Endodermal cell (in vitro differentiated cells): ENCODE measurements at regions not wholly inside any gene's neighbourhood (a gene's known extent, or its start where the extent isn't known, plus 50 kb on each side); places are given as distances from the start of the nearest gene placed in this dataset.

Experiments
- DNase-seq: peaks from one replicate; pipeline ENCODE4 v3.0.0-alpha.2; 2017
- H3K27ac ChIP-seq: 2 replicates; pipeline ENCODE4 v1.5.1; 2013; ENCODE audit warnings: mild to moderate bottlenecking, low read depth, low read length, moderate library complexity
- H3K27me3 ChIP-seq: 2 replicates; pipeline ENCODE4 v1.6.1; 2013; ENCODE audit warnings: mild to moderate bottlenecking, low read length, moderate library complexity; ENCODE audit not compliant: insufficient read depth, control insufficient read depth, poor library complexity, severe bottlenecking
- H3K36me3 ChIP-seq: 2 replicates; pipeline ENCODE4 v1.7.0; 2013; ENCODE audit warnings: mild to moderate bottlenecking, low read length, moderate library complexity; ENCODE audit not compliant: control insufficient read depth, insufficient read depth
- H3K4me1 ChIP-seq: one replicate; pipeline ENCODE4 v1.7.0; 2013; ENCODE audit warnings: low read length; ENCODE audit not compliant: control insufficient read depth, insufficient read depth
- H3K4me3 ChIP-seq: 2 replicates; pipeline ENCODE4 v1.5.1; 2013; ENCODE audit warnings: mild to moderate bottlenecking, low read length, moderate library complexity
- H3K9ac ChIP-seq: 2 replicates; pipeline ENCODE4 v1.6.1; 2013; ENCODE audit warnings: mild to moderate bottlenecking, low read length, moderate library complexity; ENCODE audit not compliant: poor library complexity, severe bottlenecking; ENCODE audit errors: extremely low read depth
- H3K9me3 ChIP-seq: 2 replicates; pipeline ENCODE4 v1.6.1; 2013; ENCODE audit warnings: mild to moderate bottlenecking, low read length, moderate library complexity; ENCODE audit not compliant: control insufficient read depth
- H3K27ac Mint-ChIP-seq: 2 replicates; pipeline ENCODE4 v1.8.0; 2020; ENCODE audit warnings: mixed read lengths
- H3K27me3 Mint-ChIP-seq: 2 replicates; pipeline ENCODE4 v1.8.0; 2021; ENCODE audit warnings: mild to moderate bottlenecking, mixed read lengths; ENCODE audit not compliant: insufficient read depth
- H3K36me3 Mint-ChIP-seq: 2 replicates; pipeline ENCODE4 v1.8.0; 2020; ENCODE audit warnings: low read depth, mixed read lengths
- H3K4me1 Mint-ChIP-seq: 2 replicates; pipeline ENCODE4 v1.8.0; 2020; ENCODE audit warnings: mixed read lengths
- H3K4me3 Mint-ChIP-seq: 2 replicates; pipeline ENCODE4 v1.8.0; 2020; ENCODE audit warnings: mild to moderate bottlenecking, moderate library complexity, mixed read lengths
- H3K9me3 Mint-ChIP-seq: 2 replicates; pipeline ENCODE4 v1.8.0; 2020; ENCODE audit warnings: mild to moderate bottlenecking, mixed read lengths
- WGBS, 2 experiments: methylation state at CpG; one replicate each; pipeline versions ENCODE4 v1.1.5 to v1.1.7; 2013; ENCODE audit warnings: missing lambda C conversion rate in 2 of 2, mixed read lengths in 1 of 2; ENCODE audit not compliant: insufficient coverage in 1 of 2, insufficient read length in 1 of 2; 5-methylcytosine and 5-hydroxymethylcytosine counted together
- TF ChIP-seq, protein P1 (sequence below): fragments of 200-600 bp; sonication (generic); conservative IDR thresholded peaks from 2 replicates; pipeline ENCODE4 v1.5.0; 2021; ENCODE audit warnings: antibody characterized with exemption, mild to moderate bottlenecking

DNA sequence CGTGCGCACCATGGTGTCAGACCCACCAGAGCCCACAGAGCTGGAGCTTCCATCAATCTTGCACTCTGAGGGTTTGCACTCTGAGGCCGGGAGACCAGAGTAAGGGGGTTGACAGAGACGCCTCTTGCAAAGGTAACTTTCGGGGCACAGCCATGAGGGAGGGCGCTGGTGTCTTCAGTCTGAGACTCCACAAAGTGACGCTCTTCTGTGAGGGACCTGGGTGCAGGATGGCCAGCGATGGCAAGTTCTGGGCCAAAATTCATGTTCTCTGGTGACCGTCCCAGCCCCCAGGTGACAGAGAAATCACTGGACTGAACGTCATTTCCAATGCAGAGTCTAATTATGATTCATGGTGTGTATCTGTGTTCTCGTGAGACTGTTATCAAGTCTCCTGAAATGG lies 1395.2 kb downstream of the TBC1D22A start:
- Histone ChIP-seq H3K4me3 (no peak overlapping the region), H3K9me3 (no peaks in the 10 kb centered on the region), H3K36me3 (no peaks in the 10 kb centered on the region), H3K4me1 (no peaks in the 10 kb centered on the region), H3K9ac (no peak overlapping the region), H3K27ac (no peak overlapping the region), H3K27me3 (no peaks in the 10 kb centered on the region)
- Mint-ChIP-seq H3K4me1 (no peaks in the 10 kb centered on the region), H3K4me3 (no peak overlapping the region), H3K27ac (no peak overlapping the region), H3K9me3 (no peaks in the 10 kb centered on the region), H3K27me3 (no peaks in the 10 kb centered on the region), H3K36me3 (no peaks in the 10 kb centered on the region)
- WGBS, 2 experiments: 95 to 96% methylated on average over 6 to 11 of the region's 11 CpGs
- no peak for DNase-seq
- TF ChIP-seq, protein P1, sequence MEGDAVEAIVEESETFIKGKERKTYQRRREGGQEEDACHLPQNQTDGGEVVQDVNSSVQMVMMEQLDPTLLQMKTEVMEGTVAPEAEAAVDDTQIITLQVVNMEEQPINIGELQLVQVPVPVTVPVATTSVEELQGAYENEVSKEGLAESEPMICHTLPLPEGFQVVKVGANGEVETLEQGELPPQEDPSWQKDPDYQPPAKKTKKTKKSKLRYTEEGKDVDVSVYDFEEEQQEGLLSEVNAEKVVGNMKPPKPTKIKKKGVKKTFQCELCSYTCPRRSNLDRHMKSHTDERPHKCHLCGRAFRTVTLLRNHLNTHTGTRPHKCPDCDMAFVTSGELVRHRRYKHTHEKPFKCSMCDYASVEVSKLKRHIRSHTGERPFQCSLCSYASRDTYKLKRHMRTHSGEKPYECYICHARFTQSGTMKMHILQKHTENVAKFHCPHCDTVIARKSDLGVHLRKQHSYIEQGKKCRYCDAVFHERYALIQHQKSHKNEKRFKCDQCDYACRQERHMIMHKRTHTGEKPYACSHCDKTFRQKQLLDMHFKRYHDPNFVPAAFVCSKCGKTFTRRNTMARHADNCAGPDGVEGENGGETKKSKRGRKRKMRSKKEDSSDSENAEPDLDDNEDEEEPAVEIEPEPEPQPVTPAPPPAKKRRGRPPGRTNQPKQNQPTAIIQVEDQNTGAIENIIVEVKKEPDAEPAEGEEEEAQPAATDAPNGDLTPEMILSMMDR: no peak

DNA sequence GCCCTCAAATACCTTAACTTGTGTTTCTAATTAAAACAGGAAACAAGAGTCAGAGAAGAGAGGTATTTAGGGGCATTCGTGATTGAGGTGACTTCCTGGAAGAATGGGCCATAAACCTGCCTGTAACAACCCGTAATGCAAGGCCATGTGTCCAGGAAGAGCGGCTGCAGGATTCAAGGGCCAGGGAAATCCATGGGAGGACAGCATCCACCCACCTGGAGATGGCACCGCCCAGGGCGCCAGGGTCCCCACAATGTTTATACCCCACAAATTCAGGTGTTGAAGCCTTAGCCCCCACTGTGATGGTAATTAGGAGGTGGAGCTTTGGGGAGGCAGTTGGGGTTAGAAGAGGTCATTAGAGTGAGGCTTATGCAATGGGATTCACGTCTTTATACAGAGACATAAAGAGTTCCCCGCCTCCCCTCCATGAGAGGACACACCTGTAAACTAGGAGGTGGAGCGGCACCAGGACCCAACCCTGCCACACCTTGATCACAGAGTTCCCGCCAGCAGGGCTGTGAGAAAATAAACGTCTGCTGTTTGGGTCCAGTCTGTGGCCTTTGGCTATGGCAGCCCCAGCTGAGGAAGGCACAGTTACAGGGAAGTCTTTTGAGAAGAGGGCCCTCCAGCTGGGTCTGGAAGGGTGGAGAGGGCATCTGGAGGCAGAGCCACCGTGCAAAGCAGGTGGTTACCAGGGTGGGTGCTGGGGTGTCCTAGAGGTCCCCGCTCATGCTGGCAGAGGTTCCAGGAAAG lies 1394.3 kb downstream of the TBC1D22A start:
- WGBS, 2 experiments: 86 to 90% methylated on average over 5 to 12 of the region's 12 CpGs
- no peaks in the 10 kb centered on the region for H3K27me3 Mint-ChIP-seq
- no peaks in the 10 kb centered on the region for H3K36me3 Mint-ChIP-seq
- no peak overlapping the region for H3K9ac ChIP-seq
- H3K4me1 ChIP-seq: no peaks in the 10 kb centered on the region
- no peak overlapping the region for H3K27ac ChIP-seq
- H3K4me1 Mint-ChIP-seq: no peaks in the 10 kb centered on the region
- no peak overlapping the region for H3K4me3 Mint-ChIP-seq
- no peaks in the 10 kb centered on the region for H3K9me3 Mint-ChIP-seq
- H3K36me3 ChIP-seq: no peaks in the 10 kb centered on the region
- no peak overlapping the region for H3K4me3 ChIP-seq
- no peak for DNase-seq
- no peaks in the 10 kb centered on the region for H3K9me3 ChIP-seq
- TF ChIP-seq, protein P1: no peak
- H3K27ac Mint-ChIP-seq: no peak overlapping the region
- no peaks in the 10 kb centered on the region for H3K27me3 ChIP-seq

DNA sequence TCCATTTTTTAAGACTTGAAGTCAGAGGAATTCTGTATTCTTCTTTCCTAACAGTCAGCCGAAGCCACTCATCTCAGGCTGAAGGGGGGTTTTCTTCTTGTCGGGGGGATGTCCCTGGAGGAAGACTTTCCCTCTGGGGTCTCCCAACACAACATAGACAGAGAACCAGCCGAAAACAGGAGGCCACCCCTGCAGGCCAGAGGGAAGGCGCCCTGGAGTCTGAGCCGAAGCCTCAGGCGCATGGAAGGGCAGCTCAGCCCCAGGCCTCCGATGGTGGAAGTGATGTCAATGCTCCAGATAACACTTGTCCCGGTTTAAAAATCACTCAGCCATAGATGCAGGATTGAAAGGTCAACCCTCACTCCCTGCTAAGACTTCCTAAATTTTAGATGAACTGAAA lies 1393.0 kb downstream of the TBC1D22A start:
- Mint-ChIP-seq H3K27me3 (no peaks in the 10 kb centered on the region), H3K4me1 (no peaks in the 10 kb centered on the region), H3K36me3 (no peaks in the 10 kb centered on the region), H3K27ac (no peak overlapping the region), H3K9me3 (no peaks in the 10 kb centered on the region), H3K4me3 (no peak overlapping the region)
- no peaks in the 10 kb centered on the region for H3K9me3 ChIP-seq
- no peak for DNase-seq
- no peak overlapping the region for H3K9ac ChIP-seq
- TF ChIP-seq, protein P1: no peak
- no peaks in the 10 kb centered on the region for H3K36me3 ChIP-seq
- no peaks in the 10 kb centered on the region for H3K27me3 ChIP-seq
- 85 to 87% methylated on average over 6 to 8 of the region's 8 CpGs for WGBS, 2 experiments
- H3K4me3 ChIP-seq: no peak overlapping the region
- no peak overlapping the region for H3K27ac ChIP-seq
- H3K4me1 ChIP-seq: no peaks in the 10 kb centered on the region
